ENCODE measurements at regions not wholly inside any gene's neighbourhood (a gene's known extent, or its start where the extent isn't known, plus 50 kb on each side); places are given as distances from the start of the nearest gene placed in this dataset.
A peak's percentile ranks its signal among the peaks of the same experiment; 100 is the strongest.
"Not testable (repeated sequence)": the region's sequence is repeated elsewhere in the genome, so short reads cannot be mapped to it uniquely, and the experiment has no call there.

- no peak for DNase-seq
Measured at GRCh38 chr6:112591329-112591728, 244.2 kb downstream of the RFPL4B start.

GRCh38 chr6:112592159-112592558 is 245.0 kb downstream of the RFPL4B start:
- no peak for DNase-seq

DNA sequence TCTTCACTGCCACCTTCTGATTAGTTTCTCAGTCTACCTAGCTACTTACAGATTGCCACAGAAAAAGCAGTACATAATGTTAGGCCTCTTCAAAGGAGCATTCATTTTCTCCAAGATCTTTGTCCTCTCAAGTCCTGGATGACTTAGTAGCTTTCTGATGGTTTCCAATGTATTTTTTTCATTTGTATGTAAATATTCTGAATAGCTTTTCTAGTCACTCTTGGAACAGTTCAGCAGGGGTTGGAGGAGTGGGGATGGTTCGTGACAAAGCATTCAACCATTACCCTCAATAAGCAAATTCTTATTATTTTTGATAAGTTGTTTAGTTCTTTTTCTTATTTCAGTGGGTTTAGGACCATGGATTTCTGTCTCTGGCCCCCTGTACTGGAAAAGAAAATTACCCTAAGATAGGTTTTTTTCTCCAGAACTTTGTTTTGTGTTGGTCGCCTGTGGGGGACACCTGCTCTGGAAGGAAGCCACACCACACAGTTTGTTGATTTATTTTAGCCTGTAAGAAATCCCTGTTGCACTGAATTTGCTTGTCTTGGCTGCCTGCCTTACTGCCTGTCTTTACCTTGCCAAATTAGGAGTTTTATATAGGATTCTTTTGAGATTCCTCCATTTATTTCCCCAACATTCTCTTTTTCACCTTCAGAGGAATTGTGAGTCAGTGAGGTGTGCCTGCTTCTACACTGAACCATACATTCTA is 247.9 kb downstream of the RFPL4B start:
- DNase-seq, result no peak

GRCh38 chr6:112595841-112596240 is 248.7 kb downstream of the RFPL4B start:
- no peak for DNase-seq

DNA sequence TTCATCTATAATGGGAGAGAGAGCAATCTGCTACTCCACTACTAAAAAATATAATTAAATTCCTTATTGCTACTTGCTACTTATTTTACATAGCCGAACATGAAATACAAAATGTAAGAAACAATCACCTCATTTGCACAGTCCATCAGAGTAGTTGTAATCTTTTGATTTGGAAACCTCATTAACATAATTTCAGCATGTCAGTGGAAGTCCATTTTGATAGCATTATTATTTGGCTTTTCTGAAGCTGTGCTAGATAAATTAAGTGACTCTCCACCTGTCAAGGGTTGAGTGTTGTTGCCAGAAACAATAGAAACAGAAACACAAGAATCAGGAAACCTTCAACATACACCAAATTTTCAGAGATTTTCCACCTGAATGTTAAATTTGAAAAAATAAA is 250.0 kb downstream of the RFPL4B start:
- DNase-seq, result no peak

DNA sequence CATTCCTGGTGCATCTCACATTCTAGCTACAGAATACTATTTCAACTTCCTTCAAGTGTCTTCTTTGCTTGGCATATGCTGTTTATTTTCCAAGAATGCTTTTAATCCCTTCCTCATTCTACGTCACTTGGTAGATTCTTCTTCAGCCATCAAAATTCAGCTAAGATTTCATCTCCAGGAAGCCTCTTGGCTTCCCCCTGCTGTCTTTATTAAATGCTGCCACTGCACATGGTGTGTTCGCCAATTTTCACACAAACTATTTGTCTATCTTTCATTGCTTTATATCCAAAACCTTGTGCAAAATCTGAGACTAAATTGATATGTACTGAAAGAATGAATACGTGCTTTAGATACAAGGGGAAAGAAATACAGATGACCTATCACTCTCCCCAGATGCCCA is 253.0 kb downstream of the RFPL4B start:
- no peak for DNase-seq

DNA sequence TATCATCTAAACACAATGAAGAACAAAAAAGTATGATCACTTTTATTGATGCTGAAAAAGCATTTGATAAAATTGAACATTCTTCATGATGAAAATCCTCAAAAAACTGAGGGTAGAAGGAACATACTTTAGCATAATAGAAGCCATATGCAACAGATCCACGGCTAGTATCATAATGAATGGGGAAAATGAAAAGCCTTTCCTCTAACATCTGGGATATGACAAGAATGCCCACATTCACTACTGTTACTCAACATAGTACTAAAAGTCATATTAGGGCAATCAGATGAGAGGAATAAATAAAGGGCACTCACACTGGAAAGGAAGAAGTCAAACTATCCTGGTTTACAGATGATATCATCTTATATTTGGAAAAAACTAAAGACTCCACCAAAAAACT is 256.6 kb downstream of the RFPL4B start:
- no peak for DNase-seq

GRCh38 chr6:112606656-112607435 is 259.7 kb downstream of the RFPL4B start:
- no peak for DNase-seq

GRCh38 chr6:112608925-112609324 is 261.8 kb downstream of the RFPL4B start:
- not testable (repeated sequence) for DNase-seq

DNA sequence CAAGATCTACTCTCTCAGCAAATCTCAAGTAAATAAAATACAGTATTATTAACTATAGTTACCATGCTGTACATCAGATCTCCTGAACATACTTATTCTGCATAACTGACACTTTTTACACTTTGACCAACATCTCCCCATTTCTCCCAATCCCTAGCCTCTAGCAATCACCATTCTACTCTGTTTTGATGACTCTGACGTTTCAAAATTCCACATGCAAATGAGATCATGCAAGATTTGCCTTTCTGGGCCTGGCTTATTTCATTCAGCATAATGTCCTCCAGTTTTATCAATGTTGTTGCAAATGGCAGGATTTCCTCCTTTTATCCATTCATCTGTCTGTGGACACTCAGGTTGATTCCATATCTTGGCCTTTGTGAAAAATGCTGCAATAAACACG is 266.3 kb downstream of the RFPL4B start:
- DNase-seq, result no peak

DNA sequence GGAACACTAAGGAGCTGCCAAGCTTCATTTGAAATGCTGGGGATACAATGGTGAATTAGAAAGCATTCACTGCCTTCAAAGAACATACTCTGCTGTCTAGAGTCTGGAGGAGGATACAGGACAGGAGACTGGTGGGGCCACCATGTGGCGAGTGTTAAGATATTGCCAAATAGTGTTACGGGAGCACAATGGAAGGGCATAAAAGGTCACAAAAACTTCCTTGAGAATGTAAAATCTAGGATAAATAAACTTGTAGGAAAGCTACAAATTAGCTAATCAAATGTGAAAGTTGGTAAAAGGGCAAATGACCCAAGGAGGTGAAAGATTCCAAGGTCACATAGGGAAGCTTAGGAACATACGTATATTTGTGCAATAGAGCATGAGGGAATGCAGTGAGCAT is 271.7 kb downstream of the RFPL4B start:
- DNase-seq, result no peak

- DNase-seq, result no peak
Measured at GRCh38 chr6:112620812-112621569, 273.9 kb downstream of the RFPL4B start.

- DNase-seq, result no peak
Measured at GRCh38 chr6:112622036-112622435, 274.9 kb downstream of the RFPL4B start.

GRCh38 chr6:112626468-112627082 is 279.4 kb downstream of the RFPL4B start:
- peak in 1 of 3 donors; percentile 4 for DNase-seq

DNA sequence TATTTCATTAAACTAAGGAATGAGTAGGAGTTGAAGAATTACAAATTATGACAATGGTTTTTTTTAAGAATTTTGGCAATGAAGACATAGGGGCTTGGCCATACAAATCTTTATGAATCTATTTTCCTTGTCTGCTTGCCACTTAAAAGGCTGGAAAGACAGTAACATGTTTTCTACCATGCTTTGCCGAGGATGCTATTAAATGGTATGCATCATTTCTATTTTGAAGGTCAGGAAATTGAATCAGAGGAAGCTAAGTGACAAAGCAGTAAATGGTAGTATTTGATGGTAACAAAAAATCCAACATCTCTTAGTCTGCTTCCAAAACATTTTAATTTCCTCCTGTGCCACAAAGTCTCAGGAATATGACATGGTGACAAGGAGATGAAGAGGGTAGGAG is 287.2 kb downstream of the RFPL4B start:
- no peak for DNase-seq

DNA sequence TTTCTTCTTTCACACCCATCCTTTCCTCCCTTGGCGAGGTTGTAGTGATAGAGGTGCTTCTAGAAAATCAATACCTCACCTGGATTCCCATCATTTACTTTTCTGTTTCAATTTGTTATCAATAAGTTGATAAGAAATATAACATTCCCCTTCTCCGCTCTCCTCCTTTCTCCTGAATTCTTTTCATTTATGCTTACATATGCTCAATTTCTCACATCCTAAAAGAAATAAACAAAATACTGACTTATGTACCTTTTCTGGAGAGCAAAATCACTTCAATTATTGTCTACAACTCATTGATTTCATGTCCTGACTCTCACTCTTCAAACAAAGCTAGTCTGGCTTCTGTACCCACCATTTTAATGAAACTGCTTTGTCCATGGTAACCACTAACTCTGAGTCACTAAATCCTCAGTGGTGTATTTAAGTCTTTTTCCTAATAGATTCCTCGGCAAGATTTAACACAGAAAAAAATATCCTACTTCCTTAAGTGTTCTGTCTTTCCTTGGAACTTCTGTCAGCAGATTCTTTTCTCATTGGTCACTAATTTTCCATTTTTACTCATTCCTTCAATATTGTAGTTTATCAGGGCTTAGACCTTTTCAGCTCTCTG is 289.6 kb downstream of the RFPL4B start:
- no peak for DNase-seq

- DNase-seq, result no peak
Measured at GRCh38 chr6:112639391-112639831, 292.3 kb downstream of the RFPL4B start.

- DNase-seq, result no peak
Measured at GRCh38 chr6:112640891-112641290, 293.8 kb downstream of the RFPL4B start.

GRCh38 chr6:112649853-112650252 is 302.7 kb downstream of the RFPL4B start:
- no peak for DNase-seq

- no peak for DNase-seq
Measured at GRCh38 chr6:112651239-112651638, 304.1 kb downstream of the RFPL4B start.

- no peak for DNase-seq
Measured at GRCh38 chr6:112659912-112660311, 312.8 kb downstream of the RFPL4B start.

DNA sequence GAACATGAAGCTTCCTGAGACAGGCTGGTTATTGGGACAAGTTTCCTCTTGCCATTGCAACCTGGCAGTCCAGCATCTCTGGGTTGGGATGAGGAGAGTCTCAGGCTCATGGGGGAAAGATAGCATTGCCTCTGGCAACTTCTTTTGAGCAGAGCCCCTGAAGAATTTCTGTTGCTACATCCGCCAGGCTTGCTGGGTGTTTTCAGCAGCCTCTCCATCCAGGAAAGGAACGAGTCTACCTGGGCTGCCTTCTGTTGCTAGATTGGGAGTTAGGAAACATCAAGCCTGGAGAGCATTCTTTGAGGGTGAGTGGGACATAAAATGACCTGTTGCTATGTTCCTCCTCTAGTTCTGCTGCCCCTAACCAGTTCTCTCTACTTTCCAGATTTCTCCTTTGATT is 313.5 kb downstream of the RFPL4B start:
- DNase-seq, result no peak

GRCh38 chr6:112663698-112664097 is 316.6 kb downstream of the RFPL4B start:
- DNase-seq, result no peak
